Stomach smooth muscle (tissue), 2 donors: ENCODE measurements at regions not wholly inside any gene's neighbourhood (a gene's known extent, or its start where the extent isn't known, plus 50 kb on each side); places are given as distances from the start of the nearest gene placed in this dataset.

Experiments
- H3K27ac ChIP-seq: one replicate; pipeline ENCODE4 v1.7.0; 2013; ENCODE audit warnings: mild to moderate bottlenecking, low read length, inconsistent platforms
- H3K27me3 ChIP-seq, 2 donors: one replicate each; pipeline ENCODE4 v1.7.0; 2013; ENCODE audit warnings: low read length in 2 of 2; ENCODE audit not compliant: insufficient read depth in 2 of 2, control insufficient read depth in 1 of 2
- H3K36me3 ChIP-seq, 2 donors: one replicate each; pipeline ENCODE4 v1.7.0; 2013; ENCODE audit warnings: low read length in 2 of 2; ENCODE audit not compliant: control insufficient read depth in 2 of 2, insufficient read depth in 2 of 2
- H3K4me1 ChIP-seq: one replicate; pipeline ENCODE4 v1.7.0; 2013; ENCODE audit warnings: low read length; ENCODE audit not compliant: control insufficient read depth, insufficient read depth
- H3K4me3 ChIP-seq, 2 donors: one replicate each; pipeline ENCODE4 v1.7.0; 2013; ENCODE audit warnings: low read length in 2 of 2
- H3K9ac ChIP-seq, 2 donors: one replicate each; pipeline ENCODE4 v1.7.0; 2013; ENCODE audit warnings: low read length in 2 of 2, mild to moderate bottlenecking in 1 of 2
- H3K9me3 ChIP-seq, 2 donors: one replicate each; pipeline ENCODE4 v1.7.0; 2013; ENCODE audit warnings: low read length in 2 of 2; ENCODE audit not compliant: control insufficient read depth in 2 of 2
- donor health status: healthy.
- donor health status: Pancreatic carcinoma.

DNA sequence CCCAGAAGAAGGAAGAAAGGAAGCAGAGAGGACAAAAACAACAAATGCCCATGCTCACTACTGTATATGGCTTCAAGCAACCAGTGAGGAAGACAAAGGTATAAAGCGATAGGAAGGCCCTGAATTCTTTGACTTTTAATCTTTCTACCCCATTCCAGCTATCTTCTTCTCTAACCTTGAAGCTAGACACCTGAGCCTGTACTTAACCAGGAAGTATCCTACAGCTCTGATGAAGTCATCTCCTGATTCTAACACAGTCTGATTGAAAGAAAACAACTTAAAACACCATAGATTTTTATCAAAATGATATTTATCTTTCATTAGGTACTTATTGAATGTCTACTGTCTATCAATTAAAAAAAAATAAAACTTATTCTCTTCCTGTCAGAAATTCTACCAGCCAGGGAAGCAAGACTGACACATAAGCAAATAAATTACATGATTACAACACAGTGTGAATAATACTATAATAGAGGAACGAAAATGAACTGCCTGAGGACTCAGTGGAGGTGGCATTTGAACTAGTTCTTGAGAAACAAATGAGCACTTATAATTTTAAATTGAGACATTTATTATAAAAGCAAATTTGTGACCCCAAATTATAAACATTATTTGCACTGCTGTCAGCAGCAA lies 123.3 kb upstream of the ELL2 start:
- no peaks in the 10 kb centered on the region for H3K27me3 ChIP-seq
- H3K4me1 ChIP-seq, result peaks cover 3% of the 10 kb centered on the region
- no peaks in the 10 kb centered on the region for H3K9me3 ChIP-seq
- no peaks in the 10 kb centered on the region for H3K36me3 ChIP-seq
- H3K4me3 ChIP-seq, result no peak overlapping the region
- no peak overlapping the region for H3K9ac ChIP-seq
- no peak overlapping the region for H3K27ac ChIP-seq

DNA sequence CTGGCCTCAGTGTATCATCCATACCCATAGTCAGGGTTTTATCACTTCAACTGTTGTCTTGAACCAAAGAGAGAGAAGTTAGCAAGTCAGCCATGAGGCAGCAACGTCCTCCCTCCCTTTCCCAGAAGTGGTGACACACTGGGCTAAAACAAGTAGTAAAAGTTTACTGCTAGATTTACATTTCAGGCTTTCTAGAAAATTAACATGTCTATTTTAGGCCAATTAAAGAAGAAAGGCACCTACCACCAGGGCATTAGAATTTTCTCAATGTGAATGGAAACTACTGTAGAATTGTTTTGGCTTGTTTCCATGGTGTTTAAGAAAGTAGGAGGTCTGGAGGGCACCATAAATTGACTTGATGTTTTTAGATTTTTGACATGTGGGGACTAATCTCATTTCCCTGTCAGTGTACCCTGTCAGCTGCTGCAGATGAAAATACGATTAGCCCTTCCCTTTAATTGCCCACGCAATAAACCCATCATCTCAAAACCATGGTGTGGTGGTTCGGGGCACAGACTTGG lies 121.8 kb upstream of the ELL2 start:
- Histone ChIP-seq H3K27ac (no peak overlapping the region), H3K9me3 (no peaks in the 10 kb centered on the region), H3K4me3 (no peak overlapping the region), H3K9ac (no peak overlapping the region), H3K4me1 (no peaks in the 10 kb centered on the region), H3K27me3 (no peaks in the 10 kb centered on the region), H3K36me3 (no peaks in the 10 kb centered on the region)

DNA sequence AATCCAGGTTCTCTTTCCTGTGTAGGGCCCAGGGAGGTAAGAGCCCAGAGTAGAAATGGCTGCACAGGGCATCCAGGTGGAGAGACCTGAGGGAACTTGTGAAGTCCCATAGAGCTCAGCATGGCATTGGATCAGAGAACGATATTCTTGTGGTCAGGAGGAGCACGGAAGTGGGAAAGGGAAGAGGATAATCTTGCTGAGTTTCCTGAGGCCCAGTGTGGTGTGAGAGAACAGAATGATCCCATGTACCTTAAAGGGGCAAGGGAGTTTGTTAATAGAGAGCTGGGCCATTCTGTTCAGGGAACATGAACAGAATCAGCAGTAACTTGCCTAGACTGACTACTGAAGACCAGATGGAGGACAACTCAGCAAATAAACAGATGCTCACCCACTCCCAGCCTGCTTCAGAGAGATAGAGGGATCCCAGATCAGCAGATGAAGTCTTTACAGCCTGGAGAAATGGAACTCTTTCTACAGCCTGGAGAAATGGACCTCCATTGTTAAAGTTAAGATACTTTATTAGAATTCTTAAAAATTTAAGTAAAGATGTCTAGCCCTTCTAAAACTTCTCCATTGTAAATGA lies 119.7 kb upstream of the ELL2 start:
- H3K27ac ChIP-seq, result no peak overlapping the region
- no peaks in the 10 kb centered on the region for H3K27me3 ChIP-seq
- no peak overlapping the region for H3K9ac ChIP-seq
- H3K36me3 ChIP-seq, result no peaks in the 10 kb centered on the region
- no peaks in the 10 kb centered on the region for H3K9me3 ChIP-seq
- H3K4me3 ChIP-seq, result no peak overlapping the region
- no peaks in the 10 kb centered on the region for H3K4me1 ChIP-seq

DNA sequence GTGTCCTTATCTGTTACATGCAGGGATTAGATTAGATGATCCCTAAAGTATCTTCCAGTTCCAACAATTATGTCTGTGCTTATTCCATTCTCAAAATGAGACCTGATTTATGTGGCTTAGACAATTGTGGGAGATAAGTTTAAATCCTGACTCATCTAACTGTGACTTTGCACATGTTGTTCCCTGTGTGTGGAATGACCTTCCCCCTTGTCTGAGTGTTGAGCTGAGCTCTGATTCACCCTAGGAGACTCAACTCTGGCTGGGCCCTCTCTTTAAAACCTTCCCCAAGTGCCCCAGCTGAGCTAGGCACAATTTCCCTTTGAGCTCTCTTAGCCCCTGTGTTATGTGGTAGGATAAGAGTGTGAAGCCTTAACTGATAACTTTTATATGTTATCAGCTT lies 118.9 kb upstream of the ELL2 start:
- no peaks in the 10 kb centered on the region for H3K4me1 ChIP-seq
- no peaks in the 10 kb centered on the region for H3K9me3 ChIP-seq
- H3K27me3 ChIP-seq, result no peaks in the 10 kb centered on the region
- H3K36me3 ChIP-seq, result no peaks in the 10 kb centered on the region
- H3K9ac ChIP-seq, result no peak overlapping the region
- no peak overlapping the region for H3K4me3 ChIP-seq
- H3K27ac ChIP-seq, result no peak overlapping the region

DNA sequence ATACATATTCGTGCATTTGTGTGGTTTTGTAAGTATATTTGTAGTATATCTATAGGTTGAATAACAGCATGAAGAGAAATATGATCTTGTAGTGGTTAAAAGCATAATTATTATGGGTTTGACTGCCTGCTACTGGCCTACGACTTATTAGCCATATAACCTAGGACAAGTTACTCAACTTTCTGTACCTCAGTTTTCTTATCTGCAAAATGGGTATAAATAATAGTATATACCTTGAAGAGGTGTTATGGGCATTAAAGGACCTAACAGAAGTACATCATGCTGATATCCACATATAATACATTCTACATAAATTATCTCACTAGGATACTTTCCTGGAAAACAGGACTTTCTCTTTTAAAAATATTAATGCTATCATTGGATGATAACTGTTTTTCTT lies 118.3 kb upstream of the ELL2 start:
- no peak overlapping the region for H3K9ac ChIP-seq
- no peak overlapping the region for H3K27ac ChIP-seq
- H3K4me3 ChIP-seq, result no peak overlapping the region
- no peaks in the 10 kb centered on the region for H3K27me3 ChIP-seq
- H3K9me3 ChIP-seq, result no peaks in the 10 kb centered on the region
- no peaks in the 10 kb centered on the region for H3K36me3 ChIP-seq
- H3K4me1 ChIP-seq, result no peaks in the 10 kb centered on the region

DNA sequence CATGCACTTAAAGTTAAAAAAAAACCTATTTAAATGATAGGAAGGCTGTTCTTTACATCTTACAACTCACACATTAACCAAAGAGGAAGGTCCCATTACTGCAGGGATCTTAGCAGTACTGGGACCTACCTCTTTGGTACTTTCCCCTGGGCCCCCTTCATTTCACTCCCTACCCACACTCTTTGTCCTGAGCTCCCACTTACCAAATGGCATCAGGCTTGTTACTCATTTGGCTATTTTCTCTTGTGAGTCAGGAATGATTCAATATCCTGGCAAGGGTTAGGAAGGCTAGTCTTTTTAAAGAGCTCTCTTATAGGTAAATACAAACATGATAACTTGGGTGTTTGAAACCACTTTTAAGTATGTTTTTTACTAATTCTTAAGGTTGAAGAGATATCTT lies 117.4 kb upstream of the ELL2 start:
- no peaks in the 10 kb centered on the region for H3K36me3 ChIP-seq
- H3K4me3 ChIP-seq, result no peak overlapping the region
- H3K4me1 ChIP-seq, result no peaks in the 10 kb centered on the region
- H3K9me3 ChIP-seq, result no peaks in the 10 kb centered on the region
- no peaks in the 10 kb centered on the region for H3K27me3 ChIP-seq
- H3K9ac ChIP-seq, result no peak overlapping the region
- H3K27ac ChIP-seq, result no peak overlapping the region

DNA sequence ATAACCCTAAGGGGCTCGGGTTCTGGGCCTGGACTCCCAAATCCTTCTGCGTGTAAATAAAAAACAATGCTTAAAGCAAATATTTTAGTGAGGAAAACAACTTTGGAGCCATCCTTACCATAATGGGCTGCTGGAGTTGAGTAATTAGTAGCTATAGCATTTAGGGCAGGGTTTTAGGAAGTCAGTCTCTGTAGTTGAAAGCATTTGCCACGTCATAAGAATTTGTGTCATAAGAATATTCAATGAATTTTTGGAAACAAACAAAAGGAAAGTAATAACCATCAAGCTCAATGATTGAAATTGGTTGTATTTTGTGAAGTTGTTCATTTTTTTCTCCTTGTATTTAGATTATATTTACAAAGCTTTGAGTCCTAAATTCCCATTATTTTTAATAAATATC lies 114.8 kb upstream of the ELL2 start:
- H3K27me3 ChIP-seq, result no peaks in the 10 kb centered on the region
- no peak overlapping the region for H3K9ac ChIP-seq
- no peaks in the 10 kb centered on the region for H3K4me1 ChIP-seq
- no peak overlapping the region for H3K27ac ChIP-seq
- no peak overlapping the region for H3K4me3 ChIP-seq
- H3K36me3 ChIP-seq, result no peaks in the 10 kb centered on the region
- no peaks in the 10 kb centered on the region for H3K9me3 ChIP-seq

DNA sequence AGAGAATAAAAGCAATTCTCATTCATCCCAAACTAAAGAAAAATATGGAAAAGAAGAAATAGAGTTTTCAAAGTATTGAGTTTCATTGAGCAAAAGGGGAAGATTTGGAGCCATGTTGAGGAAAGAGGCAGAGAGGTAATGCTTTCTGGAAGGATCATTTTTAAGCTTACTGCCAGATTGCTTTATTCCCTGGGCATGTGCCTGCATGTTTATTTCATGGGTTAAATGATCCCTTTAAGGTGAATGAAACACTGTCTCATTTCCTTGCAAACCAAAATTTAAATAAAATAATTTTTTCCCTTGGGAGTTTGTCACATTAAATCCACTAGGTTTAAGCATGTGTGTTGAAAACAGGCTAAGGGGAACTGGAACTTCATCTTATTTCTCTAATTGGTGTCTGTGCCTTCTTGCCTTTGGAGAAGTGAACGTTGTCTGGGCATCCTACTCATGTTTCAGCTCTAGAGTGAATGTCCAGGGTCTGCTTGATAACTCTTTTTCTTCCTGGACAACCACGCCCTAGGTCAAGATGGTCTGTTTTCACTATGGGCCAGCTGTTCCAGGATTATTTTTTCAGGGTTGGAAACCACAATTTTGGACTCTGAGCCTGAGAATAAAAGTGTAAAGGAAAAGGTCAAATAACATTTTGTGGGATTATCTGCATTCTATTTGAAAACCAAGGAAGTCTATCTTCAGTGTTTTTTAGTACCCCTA lies 114.1 kb upstream of the ELL2 start:
- H3K9ac ChIP-seq, result no peak overlapping the region
- H3K27me3 ChIP-seq, result no peaks in the 10 kb centered on the region
- H3K27ac ChIP-seq, result no peak overlapping the region
- no peaks in the 10 kb centered on the region for H3K9me3 ChIP-seq
- no peaks in the 10 kb centered on the region for H3K36me3 ChIP-seq
- no peaks in the 10 kb centered on the region for H3K4me1 ChIP-seq
- no peak overlapping the region for H3K4me3 ChIP-seq

DNA sequence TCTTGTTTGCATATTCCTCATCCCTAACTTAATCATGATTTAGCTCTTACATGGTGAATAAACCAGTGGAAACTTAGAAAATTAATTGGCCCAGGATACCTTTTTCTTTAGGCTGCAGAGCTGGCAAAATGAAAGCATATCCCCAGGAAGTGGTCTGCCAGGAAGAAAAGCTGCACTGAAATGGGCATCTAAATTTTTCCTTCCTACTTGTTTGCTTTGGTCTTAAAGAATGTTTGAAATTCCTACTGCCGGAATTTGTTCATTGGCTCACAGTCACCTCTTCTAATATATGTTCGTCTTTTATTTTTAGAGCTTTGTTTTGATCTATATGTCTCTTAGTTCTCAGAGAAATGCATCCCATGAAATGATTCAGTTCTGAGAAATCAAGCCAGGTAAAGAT lies 113.2 kb upstream of the ELL2 start:
- Histone ChIP-seq H3K27ac (no peak overlapping the region), H3K36me3 (no peaks in the 10 kb centered on the region), H3K9me3 (no peaks in the 10 kb centered on the region), H3K4me3 (no peak overlapping the region), H3K9ac (no peak overlapping the region), H3K27me3 (no peaks in the 10 kb centered on the region), H3K4me1 (no peaks in the 10 kb centered on the region)

DNA sequence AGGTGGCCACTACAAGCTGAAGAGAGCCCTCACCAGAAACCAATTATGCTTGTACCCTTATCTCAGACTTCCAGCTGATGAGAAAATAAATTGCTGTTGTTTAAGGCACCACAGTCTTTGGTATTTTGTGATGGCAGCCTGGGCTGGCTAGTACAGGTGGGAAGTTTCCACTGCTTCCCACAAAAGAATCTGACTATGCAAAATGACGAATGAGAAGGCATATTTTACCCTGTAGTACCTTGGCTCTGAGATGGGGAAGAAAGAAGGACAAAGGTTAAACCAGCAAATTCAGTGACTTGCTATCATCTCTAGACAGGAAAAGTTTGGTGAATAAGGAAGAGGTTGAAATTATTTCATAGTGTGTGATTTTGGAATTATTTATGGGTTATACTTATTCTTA lies 112.8 kb upstream of the ELL2 start:
- H3K4me3 ChIP-seq, result no peak overlapping the region
- H3K4me1 ChIP-seq, result no peaks in the 10 kb centered on the region
- H3K9me3 ChIP-seq, result no peaks in the 10 kb centered on the region
- H3K27ac ChIP-seq, result no peak overlapping the region
- H3K27me3 ChIP-seq, result no peaks in the 10 kb centered on the region
- H3K36me3 ChIP-seq, result no peaks in the 10 kb centered on the region
- H3K9ac ChIP-seq, result no peak overlapping the region

DNA sequence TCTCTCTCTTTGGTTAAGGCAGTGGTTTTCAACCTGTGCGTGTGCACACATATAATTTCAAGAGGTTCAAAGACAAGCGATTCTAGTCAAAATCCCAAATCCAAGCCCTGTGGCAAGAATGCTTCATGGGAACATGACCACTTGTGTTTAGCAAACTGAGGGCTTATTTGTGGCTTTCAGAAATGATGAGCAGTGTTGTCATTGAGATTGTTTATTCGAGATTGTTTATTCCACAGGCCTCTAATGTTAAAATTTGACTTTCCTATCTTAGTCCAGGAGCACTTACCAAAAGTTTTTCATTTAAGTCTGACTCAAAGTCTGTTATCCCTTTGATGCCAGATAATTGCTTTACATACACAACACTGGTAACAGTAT lies 111.1 kb upstream of the ELL2 start:
- Histone ChIP-seq H3K36me3 (no peaks in the 10 kb centered on the region), H3K4me1 (peaks cover 4% of the 10 kb centered on the region), H3K27ac (no peak overlapping the region), H3K4me3 (no peak overlapping the region), H3K9me3 (no peaks in the 10 kb centered on the region), H3K27me3 (no peaks in the 10 kb centered on the region), H3K9ac (no peak overlapping the region)
